ENCODE measurements at regions not wholly inside any gene's neighbourhood (a gene's known extent, or its start where the extent isn't known, plus 50 kb on each side); places are given as distances from the start of the nearest gene placed in this dataset.

DNA sequence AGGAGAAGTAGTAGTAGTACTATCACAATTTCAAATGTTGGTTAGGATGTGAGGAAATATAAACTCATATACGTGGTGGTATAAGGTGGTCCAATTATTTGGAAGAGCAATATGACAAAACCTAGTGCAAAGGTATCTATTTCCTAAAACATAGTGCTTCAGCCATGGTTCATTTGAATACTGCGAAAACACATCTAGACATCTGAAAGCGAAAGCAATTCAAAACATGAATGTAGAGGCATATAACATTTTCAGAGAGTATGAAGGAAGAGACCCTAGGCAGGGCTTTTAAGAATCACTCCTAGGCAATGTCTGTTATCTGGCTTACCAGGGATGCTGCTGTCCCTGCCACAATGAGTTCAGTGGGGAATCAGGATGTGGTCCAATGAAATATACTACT lies 1085.8 kb downstream of the TDRD15 start:
- no peak overlapping the region for H3K27ac ChIP-seq
- DNase-seq: no peak
- no peaks in the 10 kb centered on the region for H3K36me3 ChIP-seq
- H3K4me3 ChIP-seq: no peak overlapping the region
- H3K27me3 ChIP-seq: no peaks in the 10 kb centered on the region
- no peak for ATAC-seq
- peaks cover 0 to 4% of the 10 kb centered on the region in 2 donors for H3K9me3 ChIP-seq
- TF ChIP-seq, protein P1, sequence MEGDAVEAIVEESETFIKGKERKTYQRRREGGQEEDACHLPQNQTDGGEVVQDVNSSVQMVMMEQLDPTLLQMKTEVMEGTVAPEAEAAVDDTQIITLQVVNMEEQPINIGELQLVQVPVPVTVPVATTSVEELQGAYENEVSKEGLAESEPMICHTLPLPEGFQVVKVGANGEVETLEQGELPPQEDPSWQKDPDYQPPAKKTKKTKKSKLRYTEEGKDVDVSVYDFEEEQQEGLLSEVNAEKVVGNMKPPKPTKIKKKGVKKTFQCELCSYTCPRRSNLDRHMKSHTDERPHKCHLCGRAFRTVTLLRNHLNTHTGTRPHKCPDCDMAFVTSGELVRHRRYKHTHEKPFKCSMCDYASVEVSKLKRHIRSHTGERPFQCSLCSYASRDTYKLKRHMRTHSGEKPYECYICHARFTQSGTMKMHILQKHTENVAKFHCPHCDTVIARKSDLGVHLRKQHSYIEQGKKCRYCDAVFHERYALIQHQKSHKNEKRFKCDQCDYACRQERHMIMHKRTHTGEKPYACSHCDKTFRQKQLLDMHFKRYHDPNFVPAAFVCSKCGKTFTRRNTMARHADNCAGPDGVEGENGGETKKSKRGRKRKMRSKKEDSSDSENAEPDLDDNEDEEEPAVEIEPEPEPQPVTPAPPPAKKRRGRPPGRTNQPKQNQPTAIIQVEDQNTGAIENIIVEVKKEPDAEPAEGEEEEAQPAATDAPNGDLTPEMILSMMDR (IDR thresholded peaks at IDR 0.05): no peak
- intact Hi-C loops (cut with DNase I): no loop called here
- no peaks in the 10 kb centered on the region for H3K4me1 ChIP-seq

- Histone ChIP-seq H3K27ac (no peak overlapping the region), H3K4me1 (no peaks in the 10 kb centered on the region), H3K9me3 (peaks cover 0 to 4% of the 10 kb centered on the region in 2 donors), H3K36me3 (no peaks in the 10 kb centered on the region), H3K4me3 (no peak overlapping the region), H3K27me3 (no peaks in the 10 kb centered on the region)
- ATAC-seq (no peak), DNase-seq (no peak)
- intact Hi-C loops (cut with DNase I): no loop called here
- TF ChIP-seq, protein P1 (IDR thresholded peaks at IDR 0.05): no peak
These were observed 1089.5 kb downstream of the TDRD15 start for GRCh38 chr2:22213237-22213636.

DNA sequence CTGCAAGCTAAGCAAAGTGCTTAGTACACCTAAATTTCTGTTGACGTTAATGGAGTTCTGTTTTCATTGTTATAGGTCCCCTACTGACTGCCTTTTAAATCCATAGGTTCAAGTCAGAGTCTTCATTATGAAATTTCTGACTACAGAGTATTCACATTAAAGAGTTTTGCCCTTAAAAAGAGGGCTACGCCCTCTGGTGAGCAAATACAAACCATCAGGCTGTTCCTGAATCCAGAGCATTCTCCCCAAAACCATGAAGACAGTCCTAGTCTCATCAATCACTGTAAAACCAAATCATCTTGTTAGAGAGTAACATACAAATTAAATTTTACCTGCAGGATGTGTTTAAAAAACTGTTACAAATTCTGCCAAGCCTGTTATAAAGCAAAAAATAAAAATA lies 1091.7 kb downstream of the TDRD15 start:
- Histone ChIP-seq H3K36me3 (no peaks in the 10 kb centered on the region), H3K9me3 (peaks cover 0 to 4% of the 10 kb centered on the region in 2 donors), H3K4me3 (no peak overlapping the region), H3K27me3 (no peaks in the 10 kb centered on the region), H3K27ac (no peak overlapping the region), H3K4me1 (no peaks in the 10 kb centered on the region)
- no peak for DNase-seq
- ATAC-seq: no peak
- intact Hi-C loops (cut with DNase I): no loop called here
- TF ChIP-seq, protein P1 (IDR thresholded peaks at IDR 0.05): no peak

DNA sequence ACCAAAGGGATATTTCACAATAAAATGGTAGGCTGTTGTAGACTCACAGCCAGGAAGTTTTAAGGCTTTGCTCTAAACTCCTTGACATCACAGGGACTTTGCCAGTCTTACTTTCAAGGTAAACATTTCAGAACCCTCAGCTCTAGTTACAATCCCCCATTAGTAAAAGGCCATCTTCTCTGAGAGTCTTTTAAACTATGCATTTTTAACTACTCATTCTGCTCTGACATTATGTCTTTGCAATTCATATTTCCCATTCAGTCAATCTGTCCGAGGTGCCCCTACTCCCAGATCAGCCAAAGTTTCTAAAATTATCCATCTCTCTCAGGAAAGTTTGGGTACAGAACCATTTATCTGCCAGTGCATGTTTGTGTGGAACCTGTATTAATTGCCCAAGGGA lies 1094.1 kb downstream of the TDRD15 start:
- ATAC-seq: no peak
- H3K4me1 ChIP-seq: no peaks in the 10 kb centered on the region
- TF ChIP-seq, protein P1 (IDR thresholded peaks at IDR 0.05): no peak
- no peak for DNase-seq
- no peaks in the 10 kb centered on the region for H3K27me3 ChIP-seq
- no peaks in the 10 kb centered on the region for H3K36me3 ChIP-seq
- H3K4me3 ChIP-seq: no peak overlapping the region
- intact Hi-C loops (cut with DNase I): no loop called here
- H3K9me3 ChIP-seq: peaks cover 0 to 3% of the 10 kb centered on the region in 2 donors
- H3K27ac ChIP-seq: no peak overlapping the region

DNA sequence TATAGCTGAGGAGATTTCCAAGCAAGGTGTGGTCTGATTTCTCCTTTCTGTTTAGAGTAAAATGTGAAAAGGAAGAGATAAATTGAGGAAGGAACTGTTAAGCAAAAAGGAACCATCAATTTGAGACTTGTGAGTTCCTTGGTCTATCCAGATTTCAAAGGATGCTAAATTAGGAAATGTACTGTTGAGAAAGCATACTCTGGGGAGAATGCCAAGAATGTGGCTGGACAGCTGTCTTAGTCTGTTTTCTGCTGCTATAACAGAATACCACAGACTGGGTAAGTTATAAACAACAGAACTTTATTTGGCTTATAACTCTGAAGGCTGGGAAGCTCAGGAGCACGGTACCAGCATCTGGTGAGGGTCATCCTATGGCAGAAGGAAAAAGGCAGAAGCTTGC lies 1097.2 kb downstream of the TDRD15 start:
- Histone ChIP-seq H3K4me1 (no peaks in the 10 kb centered on the region), H3K27me3 (no peaks in the 10 kb centered on the region), H3K4me3 (no peak overlapping the region), H3K36me3 (no peaks in the 10 kb centered on the region), H3K9me3 (peaks cover 0 to 3% of the 10 kb centered on the region in 2 donors), H3K27ac (no peak overlapping the region)
- TF ChIP-seq, protein P1 (IDR thresholded peaks at IDR 0.05): no peak
- intact Hi-C loops (cut with DNase I): no loop called here
- ATAC-seq (no peak), DNase-seq (no peak)
